ENCODE measurements at regions not wholly inside any gene's neighbourhood (a gene's known extent, or its start where the extent isn't known, plus 50 kb on each side); places are given as distances from the start of the nearest gene placed in this dataset.

DNA sequence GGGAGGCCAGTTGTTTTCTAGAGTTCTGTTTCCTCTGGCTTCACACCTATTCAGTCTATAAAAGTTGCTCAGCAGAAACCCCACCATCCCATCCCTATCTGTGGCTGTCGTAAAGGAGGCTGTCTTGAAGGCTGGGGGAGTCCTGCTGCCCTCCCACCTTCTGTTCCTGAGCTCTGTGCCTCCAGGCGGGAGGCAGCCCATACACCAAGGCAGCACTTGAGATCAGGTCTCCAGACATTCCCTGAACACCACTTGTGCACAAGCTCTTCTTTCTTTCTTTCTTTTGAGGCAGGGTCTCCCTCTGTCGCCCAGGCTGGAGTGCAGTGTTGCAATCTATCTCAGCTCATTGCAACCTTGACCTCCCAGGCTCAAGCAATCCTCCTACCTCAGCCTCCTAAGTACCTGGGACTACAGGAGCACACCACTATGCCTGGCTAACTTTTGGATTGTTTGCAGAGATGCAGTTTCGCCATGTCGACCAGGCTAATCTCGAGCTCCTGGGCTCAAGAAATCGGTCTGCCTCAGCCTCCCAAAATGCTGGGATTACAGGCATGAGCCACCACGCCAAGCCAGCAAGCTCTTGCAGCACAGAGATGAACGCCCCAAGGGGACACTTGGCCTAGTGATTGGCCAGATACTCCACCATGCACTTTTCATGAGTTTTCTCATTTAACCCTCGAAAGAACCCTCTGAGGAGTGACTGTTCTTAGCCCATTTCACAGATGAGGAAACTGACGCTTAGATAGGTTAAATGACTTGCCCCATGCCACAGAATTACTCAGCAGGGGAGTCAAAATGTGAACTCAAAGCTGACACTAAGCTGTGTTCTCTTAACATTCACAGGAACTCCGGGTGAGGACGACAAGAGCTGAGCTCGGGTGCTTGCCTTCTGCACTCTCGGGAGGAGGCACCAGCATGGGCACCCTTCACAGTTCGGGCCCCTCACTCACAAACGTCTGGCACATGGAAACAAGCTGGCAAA is 55.8 kb upstream of the ENPP6 start:
- no peak overlapping the region for H3K27ac ChIP-seq (ENCODE audit: low read depth in 2 of 2, low read length in 2 of 2)
- no peaks in the 10 kb centered on the region for H3K27me3 ChIP-seq (ENCODE audit: control insufficient read depth in 2 of 2, insufficient read depth in 2 of 2, low read length in 2 of 2)

DNA sequence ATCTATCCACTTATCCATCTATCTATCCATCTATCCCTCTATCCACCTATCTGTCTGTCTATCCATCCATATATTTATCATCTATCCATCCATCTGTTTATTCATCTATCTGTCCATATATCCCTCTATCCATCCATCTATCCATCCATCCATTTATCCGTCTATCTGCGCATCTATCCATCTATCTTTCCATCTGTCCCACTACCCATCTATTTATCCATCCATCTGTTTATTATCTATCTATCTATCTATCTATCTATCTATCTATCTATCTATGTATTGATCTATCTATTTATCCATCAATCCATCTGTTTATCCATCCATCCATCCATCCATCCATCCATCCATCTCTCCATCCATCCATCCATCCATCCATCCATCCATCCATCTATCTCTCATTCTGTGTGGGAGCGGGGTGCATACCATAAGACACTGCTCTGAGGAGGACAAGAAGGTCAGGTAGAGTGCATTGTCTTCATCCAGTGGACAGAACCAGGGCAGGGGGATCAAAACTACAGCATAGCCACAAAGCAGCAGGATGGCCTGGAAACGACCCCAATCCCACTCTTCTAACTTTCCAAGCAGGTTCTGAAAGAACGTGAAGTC is 53.2 kb upstream of the ENPP6 start:
- Histone ChIP-seq H3K4me3 (ENCODE audit: low read length in 2 of 2) (no peak overlapping the region), H3K36me3 (ENCODE audit: control insufficient read depth in 2 of 2, insufficient read depth in 2 of 2, low read length in 2 of 2) (no peaks in the 10 kb centered on the region), H3K27me3 (ENCODE audit: control insufficient read depth in 2 of 2, insufficient read depth in 2 of 2, low read length in 2 of 2) (no peaks in the 10 kb centered on the region), H3K9me3 (ENCODE audit: control insufficient read depth in 2 of 2, low read length in 2 of 2) (no peaks in the 10 kb centered on the region), H3K9ac (ENCODE audit: low read depth in 1 of 2, low read length in 2 of 2) (no peak overlapping the region), H3K4me1 (ENCODE audit: control insufficient read depth in 2 of 2, insufficient read depth in 2 of 2, low read length in 2 of 2) (no peaks in the 10 kb centered on the region), H3K27ac (ENCODE audit: low read depth in 2 of 2, low read length in 2 of 2) (no peak overlapping the region)

More for the DNA sequence above, 55.8 kb upstream of the ENPP6 start:
- no peaks in the 10 kb centered on the region for H3K36me3 ChIP-seq (ENCODE audit: control insufficient read depth in 2 of 2, insufficient read depth in 2 of 2, low read length in 2 of 2)
- H3K4me3 ChIP-seq (ENCODE audit: low read length in 2 of 2) = no peak overlapping the region
- no peak overlapping the region for H3K9ac ChIP-seq (ENCODE audit: low read depth in 1 of 2, low read length in 2 of 2)
- peaks cover 0 to 3% of the 10 kb centered on the region in 2 donors for H3K9me3 ChIP-seq (ENCODE audit: control insufficient read depth in 2 of 2, low read length in 2 of 2)
- H3K4me1 ChIP-seq (ENCODE audit: control insufficient read depth in 2 of 2, insufficient read depth in 2 of 2, low read length in 2 of 2) = no peaks in the 10 kb centered on the region

DNA sequence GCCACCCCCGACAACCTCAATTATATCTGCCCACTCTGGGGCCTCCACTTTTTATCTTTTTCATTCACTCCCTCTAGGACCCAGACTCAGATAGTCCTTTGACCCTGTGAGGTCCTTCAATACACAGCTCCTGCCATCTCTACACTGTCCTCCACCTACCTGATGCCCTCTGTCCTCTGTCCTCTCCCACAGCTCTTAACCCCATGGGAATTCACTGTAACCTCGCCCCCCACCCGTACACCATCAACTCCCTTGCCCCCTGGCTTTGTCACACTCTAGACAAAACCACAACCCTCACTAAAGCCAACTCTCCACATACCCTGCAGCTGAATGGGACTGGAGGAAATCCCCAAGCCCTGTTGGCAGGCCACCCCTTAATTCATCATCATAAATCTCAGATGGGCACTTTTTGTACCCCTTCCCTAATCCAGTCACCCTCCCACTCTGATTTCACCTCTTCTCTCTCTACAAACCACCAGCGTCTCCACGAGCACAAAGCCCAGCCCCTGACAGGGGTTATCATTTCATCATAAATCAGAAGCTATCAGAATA is 52.3 kb upstream of the ENPP6 start:
- H3K27ac ChIP-seq (ENCODE audit: low read depth in 2 of 2, low read length in 2 of 2) = peak overlapping the region in 1 of 2 donors; percentile 17
- H3K27me3 ChIP-seq (ENCODE audit: control insufficient read depth in 2 of 2, insufficient read depth in 2 of 2, low read length in 2 of 2) = no peaks in the 10 kb centered on the region
- H3K36me3 ChIP-seq (ENCODE audit: control insufficient read depth in 2 of 2, insufficient read depth in 2 of 2, low read length in 2 of 2) = no peaks in the 10 kb centered on the region
- no peaks in the 10 kb centered on the region for H3K9me3 ChIP-seq (ENCODE audit: control insufficient read depth in 2 of 2, low read length in 2 of 2)
- H3K9ac ChIP-seq (ENCODE audit: low read depth in 1 of 2, low read length in 2 of 2) = no peak overlapping the region
- no peak overlapping the region for H3K4me3 ChIP-seq (ENCODE audit: low read length in 2 of 2)
- no peaks in the 10 kb centered on the region for H3K4me1 ChIP-seq (ENCODE audit: control insufficient read depth in 2 of 2, insufficient read depth in 2 of 2, low read length in 2 of 2)

DNA sequence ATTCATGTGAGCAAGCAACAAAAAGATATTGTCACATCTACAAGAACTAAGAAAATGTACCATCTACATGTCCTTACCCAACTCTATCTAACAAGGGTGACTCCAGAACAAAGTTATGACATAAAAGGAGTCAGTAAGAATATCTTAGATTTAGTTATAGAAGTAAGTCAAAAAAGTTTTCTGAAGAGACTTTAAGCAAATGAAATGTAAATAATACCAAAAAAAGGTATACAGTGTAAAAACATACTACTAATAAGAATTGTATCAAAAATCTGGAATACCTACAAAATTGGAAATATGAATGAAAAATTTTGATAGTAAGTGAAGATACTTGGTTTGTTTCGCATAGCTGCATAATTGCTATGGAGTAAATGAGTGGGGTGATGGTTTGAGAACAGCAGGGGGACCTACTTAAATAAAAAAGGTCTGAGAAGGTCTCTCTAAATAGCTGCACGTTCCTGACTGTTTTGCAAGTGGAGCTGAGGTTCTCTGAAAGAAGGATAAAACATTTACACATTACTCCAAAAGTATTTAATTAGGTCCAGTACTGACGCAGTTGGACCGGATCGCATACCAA is 51.0 kb upstream of the ENPP6 start:
- Histone ChIP-seq H3K9ac (ENCODE audit: low read depth in 1 of 2, low read length in 2 of 2) (no peak overlapping the region), H3K4me3 (ENCODE audit: low read length in 2 of 2) (peak overlapping the region in 1 of 2 donors; percentile 48), H3K36me3 (ENCODE audit: control insufficient read depth in 2 of 2, insufficient read depth in 2 of 2, low read length in 2 of 2) (no peaks in the 10 kb centered on the region)

DNA sequence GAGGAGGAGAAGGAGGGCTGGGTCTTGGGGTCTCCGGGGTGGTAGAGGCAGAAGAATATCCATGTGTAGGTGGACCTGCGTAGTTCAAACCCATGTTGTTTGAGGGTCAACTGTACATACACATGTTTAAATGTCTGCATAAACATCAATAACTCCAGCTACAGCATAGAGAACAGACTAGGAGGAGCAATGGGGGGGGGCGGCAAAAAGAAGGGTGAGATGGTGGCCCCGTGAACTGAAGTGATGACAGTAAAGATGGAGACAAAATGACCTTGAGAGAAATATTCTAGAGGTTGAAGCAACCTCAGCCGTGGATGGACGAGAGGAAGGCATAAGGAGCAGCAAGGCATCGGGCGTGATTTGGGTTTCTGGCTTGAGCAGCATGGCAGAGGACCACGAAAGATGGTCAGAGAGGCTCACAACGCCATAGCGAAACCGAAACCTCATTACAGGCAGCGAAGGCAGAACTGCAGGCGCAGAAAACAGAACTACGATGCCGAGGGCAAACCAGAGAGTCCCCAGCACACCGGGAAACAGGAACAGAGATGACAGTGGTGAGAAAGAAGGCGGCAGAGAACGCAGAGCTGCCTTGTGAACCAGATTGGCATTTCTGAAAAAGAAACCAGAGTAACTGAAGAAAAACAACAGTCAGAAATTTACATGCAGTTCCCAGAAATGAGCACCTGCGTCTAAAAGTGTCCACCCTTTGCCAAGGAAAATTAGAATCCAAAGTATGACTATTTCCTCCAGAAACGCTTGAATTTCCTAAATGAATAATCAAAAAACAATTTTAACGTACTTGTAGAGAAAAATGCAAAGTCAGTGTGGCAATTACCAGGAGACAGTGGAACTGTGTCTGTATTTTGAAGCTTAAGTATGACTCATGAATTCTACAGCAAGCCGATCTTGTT is 50.3 kb upstream of the ENPP6 start:
- peak overlapping the region in 1 of 2 donors; percentile 60 for H3K9ac ChIP-seq (ENCODE audit: low read depth in 1 of 2, low read length in 2 of 2)
- H3K4me3 ChIP-seq (ENCODE audit: low read length in 2 of 2) = peak overlapping the region; percentile 25 to 48
- H3K27ac ChIP-seq (ENCODE audit: low read depth in 2 of 2, low read length in 2 of 2) = peak overlapping the region; percentile 67 to 70
- no peaks in the 10 kb centered on the region for H3K4me1 ChIP-seq (ENCODE audit: control insufficient read depth in 2 of 2, insufficient read depth in 2 of 2, low read length in 2 of 2)
- H3K27me3 ChIP-seq (ENCODE audit: control insufficient read depth in 2 of 2, insufficient read depth in 2 of 2, low read length in 2 of 2) = no peaks in the 10 kb centered on the region
- H3K36me3 ChIP-seq (ENCODE audit: control insufficient read depth in 2 of 2, insufficient read depth in 2 of 2, low read length in 2 of 2) = no peaks in the 10 kb centered on the region
- no peaks in the 10 kb centered on the region for H3K9me3 ChIP-seq (ENCODE audit: control insufficient read depth in 2 of 2, low read length in 2 of 2)

More for the DNA sequence above, 51.0 kb upstream of the ENPP6 start:
- Histone ChIP-seq H3K27me3 (ENCODE audit: control insufficient read depth in 2 of 2, insufficient read depth in 2 of 2, low read length in 2 of 2) (no peaks in the 10 kb centered on the region), H3K9me3 (ENCODE audit: control insufficient read depth in 2 of 2, low read length in 2 of 2) (no peaks in the 10 kb centered on the region), H3K4me1 (ENCODE audit: control insufficient read depth in 2 of 2, insufficient read depth in 2 of 2, low read length in 2 of 2) (no peaks in the 10 kb centered on the region), H3K27ac (ENCODE audit: low read depth in 2 of 2, low read length in 2 of 2) (peak overlapping the region; percentile 67 to 70)
